ENCODE measurements at regions not wholly inside any gene's neighbourhood (a gene's known extent, or its start where the extent isn't known, plus 50 kb on each side); places are given as distances from the start of the nearest gene placed in this dataset.

DNA sequence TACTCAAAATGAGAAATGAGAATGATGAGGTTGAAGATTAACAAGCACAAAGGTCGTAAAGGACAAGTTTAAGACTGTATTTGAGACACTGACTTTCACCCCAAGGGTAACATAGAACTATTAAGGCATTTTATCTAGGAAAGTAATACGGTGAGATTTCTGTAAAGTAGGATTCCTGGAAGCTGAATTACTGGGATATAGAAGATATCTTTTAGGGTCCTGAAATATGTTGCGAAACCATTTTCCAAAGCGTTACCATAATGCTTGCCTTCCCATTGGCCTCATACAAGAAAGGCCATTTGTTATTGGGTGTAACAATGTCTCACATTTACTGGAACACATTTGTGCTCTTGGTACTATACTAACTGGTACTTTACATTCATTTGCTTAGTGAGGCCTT lies 1185.9 kb upstream of the TENM4 start:
- TF ChIP-seq, protein P1, sequence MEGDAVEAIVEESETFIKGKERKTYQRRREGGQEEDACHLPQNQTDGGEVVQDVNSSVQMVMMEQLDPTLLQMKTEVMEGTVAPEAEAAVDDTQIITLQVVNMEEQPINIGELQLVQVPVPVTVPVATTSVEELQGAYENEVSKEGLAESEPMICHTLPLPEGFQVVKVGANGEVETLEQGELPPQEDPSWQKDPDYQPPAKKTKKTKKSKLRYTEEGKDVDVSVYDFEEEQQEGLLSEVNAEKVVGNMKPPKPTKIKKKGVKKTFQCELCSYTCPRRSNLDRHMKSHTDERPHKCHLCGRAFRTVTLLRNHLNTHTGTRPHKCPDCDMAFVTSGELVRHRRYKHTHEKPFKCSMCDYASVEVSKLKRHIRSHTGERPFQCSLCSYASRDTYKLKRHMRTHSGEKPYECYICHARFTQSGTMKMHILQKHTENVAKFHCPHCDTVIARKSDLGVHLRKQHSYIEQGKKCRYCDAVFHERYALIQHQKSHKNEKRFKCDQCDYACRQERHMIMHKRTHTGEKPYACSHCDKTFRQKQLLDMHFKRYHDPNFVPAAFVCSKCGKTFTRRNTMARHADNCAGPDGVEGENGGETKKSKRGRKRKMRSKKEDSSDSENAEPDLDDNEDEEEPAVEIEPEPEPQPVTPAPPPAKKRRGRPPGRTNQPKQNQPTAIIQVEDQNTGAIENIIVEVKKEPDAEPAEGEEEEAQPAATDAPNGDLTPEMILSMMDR (IDR thresholded peaks at IDR 0.05) = no peak
- Mint-ChIP-seq H3K27ac (no peak overlapping the region), H3K9me3 (no peaks in the 10 kb centered on the region), H3K27me3 (no peaks in the 10 kb centered on the region), H3K4me3 (no peak overlapping the region), H3K36me3 (ENCODE audit: low read depth) (no peaks in the 10 kb centered on the region), H3K4me1 (ENCODE audit: low read depth) (no peaks in the 10 kb centered on the region)
- DNase-seq = no peak
- ChIA-PET CTCF (no interaction called here), POLR2A (no interaction called here)
- ATAC-seq = no peak
- intact Hi-C loops (cut with micrococcal nuclease) = no loop called here

DNA sequence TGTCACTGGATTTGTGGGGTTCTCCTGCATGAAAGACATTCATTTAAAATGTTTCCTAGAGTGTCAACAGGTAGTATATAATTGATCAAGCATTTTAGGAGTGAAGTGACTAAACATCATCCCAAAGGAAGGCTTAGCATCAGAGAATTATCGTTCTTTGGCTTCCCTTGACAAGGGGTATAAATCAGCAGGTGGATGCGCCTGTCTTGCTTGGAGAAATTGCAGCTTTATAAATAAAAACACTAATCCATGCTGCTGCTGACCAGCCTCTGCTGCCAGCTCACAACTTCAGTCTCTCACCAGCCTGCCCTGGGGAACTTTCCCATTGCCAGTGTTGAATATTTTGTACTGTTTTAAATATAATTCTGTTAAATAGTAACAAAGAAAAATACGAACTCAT lies 1184.7 kb upstream of the TENM4 start:
- no peak for ATAC-seq
- no peaks in the 10 kb centered on the region for H3K4me1 Mint-ChIP-seq (ENCODE audit: low read depth)
- ChIA-PET CTCF (no interaction called here), POLR2A (no interaction called here)
- H3K27ac Mint-ChIP-seq = no peak overlapping the region
- no peaks in the 10 kb centered on the region for H3K27me3 Mint-ChIP-seq
- intact Hi-C loops (cut with micrococcal nuclease) = no loop called here
- H3K4me3 Mint-ChIP-seq = no peak overlapping the region
- H3K9me3 Mint-ChIP-seq = no peaks in the 10 kb centered on the region
- no peaks in the 10 kb centered on the region for H3K36me3 Mint-ChIP-seq (ENCODE audit: low read depth)
- DNase-seq = no peak
- TF ChIP-seq, protein P1 (IDR thresholded peaks at IDR 0.05) = no peak

DNA sequence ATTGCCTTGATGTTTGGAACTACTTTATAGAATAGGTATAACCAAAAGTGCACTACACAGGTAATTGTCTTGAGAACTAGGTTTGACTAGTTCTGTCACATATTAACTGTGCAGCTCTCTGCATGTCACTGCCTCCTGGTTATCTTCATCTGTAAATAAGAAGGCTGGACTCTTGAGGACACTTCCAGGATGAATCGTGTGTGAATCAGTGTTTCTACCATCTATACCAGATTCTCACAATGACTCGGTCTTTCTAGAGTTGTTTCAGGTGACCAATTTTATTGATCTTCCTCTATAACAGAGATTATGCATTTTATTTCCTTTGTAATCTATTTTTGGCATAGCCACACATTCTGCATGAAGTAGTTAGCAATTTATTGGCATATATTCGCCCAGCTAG lies 1181.0 kb upstream of the TENM4 start:
- DNase-seq = no peak
- Mint-ChIP-seq H3K36me3 (ENCODE audit: low read depth) (no peaks in the 10 kb centered on the region), H3K4me1 (ENCODE audit: low read depth) (no peaks in the 10 kb centered on the region), H3K27me3 (no peaks in the 10 kb centered on the region), H3K9me3 (no peaks in the 10 kb centered on the region), H3K27ac (no peak overlapping the region), H3K4me3 (no peak overlapping the region)
- intact Hi-C loops (cut with micrococcal nuclease) = no loop called here
- TF ChIP-seq, protein P1 (IDR thresholded peaks at IDR 0.05) = no peak
- POLR2A ChIA-PET = no interaction called here
- CTCF ChIA-PET = no interaction called here
- no peak for ATAC-seq

DNA sequence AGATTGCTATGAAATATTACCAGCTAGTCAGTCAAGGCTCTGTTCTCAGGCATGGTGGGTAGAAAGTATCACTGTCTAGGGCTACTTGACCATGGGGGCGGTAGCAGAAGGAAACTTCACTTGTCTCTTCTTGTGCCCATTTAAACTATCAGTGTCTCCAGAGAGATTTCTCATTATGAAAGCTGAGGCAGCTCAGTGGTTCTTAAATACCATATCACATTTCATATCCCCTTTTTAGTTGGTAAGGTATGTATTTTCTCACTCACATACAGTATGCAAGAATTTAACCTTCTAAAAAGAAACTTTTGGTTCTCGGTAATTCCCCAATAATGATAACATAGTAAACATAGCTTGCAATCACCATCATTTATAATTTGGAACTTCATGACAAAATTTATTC lies 1180.0 kb upstream of the TENM4 start:
- H3K4me1 Mint-ChIP-seq (ENCODE audit: low read depth) = no peaks in the 10 kb centered on the region
- POLR2A ChIA-PET = no interaction called here
- H3K4me3 Mint-ChIP-seq = no peak overlapping the region
- ATAC-seq (no peak), DNase-seq (no peak)
- TF ChIP-seq, protein P1 (IDR thresholded peaks at IDR 0.05) = no peak
- H3K36me3 Mint-ChIP-seq (ENCODE audit: low read depth) = no peaks in the 10 kb centered on the region
- H3K27me3 Mint-ChIP-seq = no peaks in the 10 kb centered on the region
- intact Hi-C loops (cut with micrococcal nuclease) = no loop called here
- H3K9me3 Mint-ChIP-seq = no peaks in the 10 kb centered on the region
- CTCF ChIA-PET = no interaction called here
- no peak overlapping the region for H3K27ac Mint-ChIP-seq

DNA sequence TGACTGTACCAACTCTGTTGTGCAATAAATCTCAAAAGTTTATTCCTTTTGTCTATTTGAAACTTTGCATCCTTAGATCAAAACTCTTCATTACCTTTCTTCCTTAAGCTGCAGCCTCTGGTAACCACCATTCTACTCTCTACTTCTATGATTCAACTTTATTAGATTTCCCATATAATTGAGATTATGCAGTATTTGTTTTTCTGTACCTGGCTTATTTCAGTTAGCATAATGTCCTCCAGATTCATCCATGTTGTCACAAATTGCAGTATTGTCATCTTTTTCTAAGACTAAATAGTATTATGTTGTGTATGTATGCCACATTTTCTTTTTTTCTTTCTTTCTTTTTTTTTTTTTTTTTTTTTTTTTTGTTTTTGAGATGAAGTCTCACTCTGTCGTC lies 1176.3 kb upstream of the TENM4 start:
- Mint-ChIP-seq H3K4me1 (ENCODE audit: low read depth) (no peaks in the 10 kb centered on the region), H3K9me3 (peaks cover 2% of the 10 kb centered on the region), H3K4me3 (no peak overlapping the region), H3K27ac (no peak overlapping the region), H3K27me3 (no peaks in the 10 kb centered on the region), H3K36me3 (ENCODE audit: low read depth) (no peaks in the 10 kb centered on the region)
- TF ChIP-seq, protein P1 (IDR thresholded peaks at IDR 0.05) = no peak
- ATAC-seq (no peak), DNase-seq (no peak)
- POLR2A ChIA-PET = no interaction called here
- CTCF ChIA-PET = no interaction called here
- intact Hi-C loops (cut with micrococcal nuclease) = no loop called here
